GM10266 (cell line): ENCODE measurements at regions not wholly inside any gene's neighbourhood (a gene's known extent, or its start where the extent isn't known, plus 50 kb on each side); places are given as distances from the start of the nearest gene placed in this dataset.

Source experiments
- DNase-seq: peaks from one replicate; pipeline ENCODE4 v3.0.0; 2012; ENCODE audit errors: extremely low spot score
- CTCF ChIP-seq: IDR thresholded peaks from 2 replicates; pipeline ENCODE4 v1.5.1; 2012; ENCODE audit warnings: mild to moderate bottlenecking, low read depth; ENCODE audit not compliant: control insufficient read depth, insufficient read depth; ENCODE audit errors: missing control alignments

GRCh38 chr18:10386956-10387355 lies 67.5 kb upstream of the APCDD1 start:
- TF ChIP-seq CTCF: no peak
- DNase-seq: no peak

GRCh38 chr18:10387399-10387798 lies 67.0 kb upstream of the APCDD1 start:
- TF ChIP-seq CTCF: no peak
- no peak for DNase-seq

- TF ChIP-seq CTCF: no peak
- no peak for DNase-seq
Observed at GRCh38 chr18:10388373-10388772, 66.1 kb upstream of the APCDD1 start.

- no peak for TF ChIP-seq CTCF
- DNase-seq: peak; percentile 44
Observed at GRCh38 chr18:10391506-10391905, 62.9 kb upstream of the APCDD1 start.

- no peak for TF ChIP-seq CTCF
- no peak for DNase-seq
Observed at GRCh38 chr18:10397004-10397403, 57.4 kb upstream of the APCDD1 start.

- no peak for TF ChIP-seq CTCF
- no peak for DNase-seq
Observed at GRCh38 chr18:10398571-10398970, 55.9 kb upstream of the APCDD1 start.

GRCh38 chr18:10399465-10399864 lies 55.0 kb upstream of the APCDD1 start:
- no peak for DNase-seq
- TF ChIP-seq CTCF: no peak
